Neuron (in vitro differentiated cells): ENCODE measurements at regions not wholly inside any gene's neighbourhood (a gene's known extent, or its start where the extent isn't known, plus 50 kb on each side); places are given as distances from the start of the nearest gene placed in this dataset.
"Not testable (repeated sequence)": the region's sequence is repeated elsewhere in the genome, so short reads cannot be mapped to it uniquely, and the experiment has no call there.

Experiments
- H2AFZ ChIP-seq: one replicate; pipeline ENCODE4 v1.6.1; 2013; ENCODE audit warnings: low read depth, mild to moderate bottlenecking, inconsistent platforms, low read length, moderate library complexity
- H3K27me3 ChIP-seq: one replicate; pipeline ENCODE4 v1.6.1; 2013; ENCODE audit warnings: low read length; ENCODE audit not compliant: insufficient read depth
- H3K36me3 ChIP-seq: one replicate; pipeline ENCODE4 v1.6.1; 2013; ENCODE audit warnings: low read length; ENCODE audit not compliant: insufficient read depth
- H3K4me1 ChIP-seq: one replicate; pipeline ENCODE4 v1.6.1; 2013; ENCODE audit warnings: low read length; ENCODE audit not compliant: insufficient read depth
- H3K4me3 ChIP-seq: 2 replicates; pipeline ENCODE4 v1.5.1; 2013; ENCODE audit warnings: mild to moderate bottlenecking, low read length, moderate library complexity
- H3K9me3 ChIP-seq: one replicate; pipeline ENCODE4 v1.6.1; 2013; ENCODE audit warnings: low read length

DNA sequence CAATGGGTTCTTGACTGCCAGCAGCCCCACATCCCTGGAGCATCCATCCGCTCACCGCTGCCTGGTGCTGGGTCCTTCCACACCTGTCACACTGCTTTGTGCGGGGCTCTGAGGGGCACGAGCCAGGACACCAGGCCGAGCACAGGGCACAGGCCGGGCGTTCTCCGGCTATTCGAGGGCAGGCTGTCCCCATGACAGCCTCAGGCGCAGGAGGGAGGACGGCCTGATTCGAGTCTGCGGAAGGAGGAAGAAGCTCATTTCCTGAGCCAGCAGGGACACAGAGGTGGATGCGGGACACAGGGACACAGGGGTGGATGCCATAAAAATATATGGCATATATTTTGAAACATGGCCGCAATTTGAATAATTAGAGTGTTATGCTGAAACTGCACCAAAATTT is 76.9 kb upstream of the ZNG1F start:
- not testable (repeated sequence) for H3K27me3 ChIP-seq, H2AFZ ChIP-seq, H3K4me1 ChIP-seq, H3K4me3 ChIP-seq, H3K36me3 ChIP-seq, H3K9me3 ChIP-seq

DNA sequence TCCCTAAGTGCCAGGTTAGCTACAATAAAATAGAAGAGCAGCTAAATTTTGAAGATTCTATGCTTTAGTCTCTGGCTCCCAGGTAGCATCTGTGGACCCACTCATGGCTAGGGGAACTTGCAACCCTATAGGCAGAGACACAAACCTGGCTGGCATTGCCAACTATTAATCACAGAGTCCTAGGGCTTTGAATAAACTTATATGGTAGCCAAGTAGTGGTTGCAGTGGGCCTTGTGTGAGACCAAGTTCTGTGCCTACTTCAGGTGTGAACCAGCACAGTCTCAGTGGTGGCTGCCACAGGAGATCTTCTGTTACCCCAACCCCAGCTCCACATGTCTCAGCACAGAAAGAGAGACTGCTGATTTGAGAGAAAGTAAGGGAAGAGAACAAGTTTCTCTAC is 62.9 kb upstream of the ZNG1F start:
- not testable (repeated sequence) for H3K4me3 ChIP-seq, H3K27me3 ChIP-seq, H2AFZ ChIP-seq, H3K36me3 ChIP-seq, H3K4me1 ChIP-seq, H3K9me3 ChIP-seq

DNA sequence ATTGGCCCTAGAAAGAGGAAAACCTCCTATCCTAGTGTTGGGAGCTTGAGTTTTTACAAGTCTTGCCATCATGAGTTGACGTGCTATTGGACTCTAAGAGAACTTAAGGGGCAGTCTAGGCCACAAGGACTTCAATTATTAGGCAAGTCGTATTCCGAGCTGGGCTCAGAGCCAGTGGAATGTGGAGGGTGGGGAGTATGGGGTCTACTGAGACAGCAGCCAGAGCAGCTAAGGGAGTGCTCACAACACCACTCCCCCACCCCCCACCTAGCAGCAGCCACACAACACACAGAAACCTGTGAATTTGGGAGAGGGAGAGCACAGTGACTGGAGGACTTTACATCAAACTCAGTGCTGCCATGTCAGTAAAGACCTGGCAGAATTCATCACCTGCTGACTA is 62.0 kb upstream of the ZNG1F start:
- not testable (repeated sequence) for H3K4me1 ChIP-seq, H2AFZ ChIP-seq, H3K4me3 ChIP-seq, H3K36me3 ChIP-seq, H3K9me3 ChIP-seq, H3K27me3 ChIP-seq

DNA sequence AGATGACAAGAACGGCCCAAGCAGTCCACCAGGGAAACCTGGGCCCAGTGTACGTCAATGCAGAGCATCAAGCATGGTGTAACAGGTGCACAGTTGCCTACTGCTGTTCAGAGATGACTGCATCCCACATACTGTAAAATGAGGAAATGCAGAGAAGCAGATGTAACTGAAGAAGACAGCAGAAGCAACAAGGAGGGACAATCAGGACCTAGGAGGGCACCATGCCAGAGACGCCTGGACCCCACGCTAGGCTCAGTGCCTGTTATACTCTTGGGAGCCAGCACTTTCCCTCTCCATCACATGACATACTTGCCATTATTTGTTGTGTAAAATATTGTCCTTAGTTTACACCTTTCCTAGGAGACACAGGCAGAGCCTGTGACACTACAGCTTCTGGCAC is 57.6 kb upstream of the ZNG1F start:
- not testable (repeated sequence) for H2AFZ ChIP-seq, H3K4me3 ChIP-seq, H3K4me1 ChIP-seq, H3K27me3 ChIP-seq, H3K36me3 ChIP-seq, H3K9me3 ChIP-seq
